ENCODE measurements at regions not wholly inside any gene's neighbourhood (a gene's known extent, or its start where the extent isn't known, plus 50 kb on each side); places are given as distances from the start of the nearest gene placed in this dataset.

GRCh38 chr15:47177177-47177576 is 540.1 kb upstream of the SEMA6D start:
- no peak for TF ChIP-seq CTCF (IDR thresholded peaks at IDR 0.05)
- TF ChIP-seq POLR2A (IDR thresholded peaks at IDR 0.05), result no peak

Measured in esophagus squamous epithelium (tissue), 4 donors.